IgD-negative memory B cell (primary cell): ENCODE measurements at regions not wholly inside any gene's neighbourhood (a gene's known extent, or its start where the extent isn't known, plus 50 kb on each side); places are given as distances from the start of the nearest gene placed in this dataset.

Experiments used
- H3K27ac Mint-ChIP-seq, 3 donors: one replicate each; pipeline ENCODE4 v1.8.0; 2020 to 2022; ENCODE audit warnings: mild to moderate bottlenecking in 3 of 3, mixed read lengths in 3 of 3, moderate library complexity in 1 of 3
- H3K27me3 Mint-ChIP-seq: one replicate; pipeline ENCODE4 v1.8.0; 2021; ENCODE audit warnings: mixed read lengths
- H3K36me3 Mint-ChIP-seq: one replicate; pipeline ENCODE4 v1.8.0; 2020; ENCODE audit warnings: mild to moderate bottlenecking, mixed read lengths
- H3K4me1 Mint-ChIP-seq, 3 donors: one replicate each; pipeline ENCODE4 v1.8.0; 2020 to 2022; ENCODE audit warnings: mixed read lengths in 3 of 3, mild to moderate bottlenecking in 1 of 3
- H3K4me3 Mint-ChIP-seq, 4 donors: one replicate each; pipeline ENCODE4 v1.8.0; 2020 to 2022; ENCODE audit warnings: mild to moderate bottlenecking in 4 of 4, mixed read lengths in 4 of 4, moderate library complexity in 3 of 4
- H3K9me3 Mint-ChIP-seq, 3 donors: one replicate each; pipeline ENCODE4 v1.8.0; 2020 to 2021; ENCODE audit warnings: mixed read lengths in 3 of 3, mild to moderate bottlenecking in 1 of 3

DNA sequence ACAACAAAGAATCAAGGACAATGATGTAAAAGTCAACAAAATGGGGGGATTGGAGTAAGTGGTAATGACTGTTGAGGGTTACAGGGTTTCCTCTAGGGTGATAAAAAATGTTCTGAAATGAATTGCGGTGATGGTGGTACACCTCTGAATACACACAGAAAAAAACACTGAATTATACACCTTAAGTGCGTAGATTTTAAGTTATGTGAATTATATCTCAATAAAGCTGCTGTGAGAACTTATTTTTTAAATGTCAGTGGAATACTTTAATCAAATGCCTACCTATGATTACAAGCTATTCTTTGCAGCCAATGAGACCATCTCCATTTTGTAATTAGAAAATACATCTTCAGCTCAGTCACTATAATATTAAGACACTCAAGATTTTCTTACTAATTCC is 53.5 kb downstream of the ZNF608 start:
- Mint-ChIP-seq H3K9me3 (peaks cover 0 to 3% (median 0%) of the 10 kb centered on the region in 3 donors), H3K27me3 (no peaks in the 10 kb centered on the region), H3K27ac (peak overlapping the region in 1 of 3 donors; percentile 21), H3K4me1 (peaks cover 0 to 5% (median 3%) of the 10 kb centered on the region in 3 donors), H3K4me3 (no peak overlapping the region), H3K36me3 (no peaks in the 10 kb centered on the region)

- Mint-ChIP-seq H3K4me1 (peaks cover 0 to 5% (median 3%) of the 10 kb centered on the region in 3 donors), H3K4me3 (no peak overlapping the region), H3K9me3 (peaks cover 0 to 3% (median 0%) of the 10 kb centered on the region in 3 donors), H3K27ac (no peak overlapping the region), H3K27me3 (peaks cover 2% of the 10 kb centered on the region), H3K36me3 (peaks cover 3% of the 10 kb centered on the region)
Observed at GRCh38 chr5:124692324-124692723, 54.1 kb downstream of the ZNF608 start.

DNA sequence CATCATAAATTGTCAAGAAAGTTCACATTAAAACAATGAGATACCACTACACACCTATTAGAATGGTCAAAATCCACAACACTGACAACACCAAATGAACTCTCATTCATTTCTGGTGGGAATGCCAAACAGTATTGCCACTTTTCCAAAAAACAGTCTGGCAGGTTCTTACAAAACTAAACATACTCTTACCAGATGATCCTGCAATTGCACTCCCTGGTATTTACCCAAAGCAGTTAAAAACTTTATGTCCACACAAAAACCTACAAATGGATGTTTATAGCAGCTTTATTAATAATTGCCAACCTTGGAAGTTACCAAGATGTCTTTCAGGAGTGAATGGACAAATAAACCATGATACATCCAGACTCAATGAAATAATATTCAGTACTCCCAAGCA is 56.8 kb downstream of the ZNF608 start:
- Mint-ChIP-seq H3K27me3 (peaks cover 3% of the 10 kb centered on the region), H3K4me3 (no peak overlapping the region), H3K4me1 (peaks cover 2 to 5% (median 3%) of the 10 kb centered on the region in 3 donors), H3K36me3 (peaks cover 5% of the 10 kb centered on the region), H3K9me3 (no peaks in the 10 kb centered on the region), H3K27ac (no peak overlapping the region)

- Mint-ChIP-seq H3K4me3 (no peak overlapping the region), H3K4me1 (peaks cover 2 to 3% (median 3%) of the 10 kb centered on the region in 3 donors), H3K27me3 (peaks cover 3% of the 10 kb centered on the region), H3K9me3 (no peaks in the 10 kb centered on the region), H3K27ac (no peak overlapping the region), H3K36me3 (peaks cover 11% of the 10 kb centered on the region)
Observed at GRCh38 chr5:124686239-124687004, 60.0 kb downstream of the ZNF608 start.

- peaks cover 2 to 8% (median 3%) of the 10 kb centered on the region in 3 donors for H3K4me1 Mint-ChIP-seq
- no peak overlapping the region for H3K4me3 Mint-ChIP-seq
- H3K27ac Mint-ChIP-seq, result no peak overlapping the region
- H3K36me3 Mint-ChIP-seq, result peaks cover 12% of the 10 kb centered on the region
- H3K27me3 Mint-ChIP-seq, result peaks cover 3% of the 10 kb centered on the region
- H3K9me3 Mint-ChIP-seq, result no peaks in the 10 kb centered on the region
Observed at GRCh38 chr5:124685404-124685930, 61.0 kb downstream of the ZNF608 start.

GRCh38 chr5:124683917-124684555 is 62.4 kb downstream of the ZNF608 start:
- Mint-ChIP-seq H3K36me3 (peaks cover 12% of the 10 kb centered on the region), H3K4me3 (no peak overlapping the region), H3K4me1 (peaks cover 2 to 9% (median 8%) of the 10 kb centered on the region in 3 donors), H3K9me3 (no peaks in the 10 kb centered on the region), H3K27ac (no peak overlapping the region), H3K27me3 (peaks cover 3% of the 10 kb centered on the region)

GRCh38 chr5:124679578-124680199 is 66.8 kb downstream of the ZNF608 start:
- Mint-ChIP-seq H3K4me1 (peaks cover 2 to 6% (median 6%) of the 10 kb centered on the region in 3 donors), H3K4me3 (no peak overlapping the region), H3K27me3 (no peaks in the 10 kb centered on the region), H3K9me3 (no peaks in the 10 kb centered on the region), H3K36me3 (peaks cover 7% of the 10 kb centered on the region), H3K27ac (no peak overlapping the region)

GRCh38 chr5:124678922-124679519 is 67.4 kb downstream of the ZNF608 start:
- no peaks in the 10 kb centered on the region for H3K27me3 Mint-ChIP-seq
- no peaks in the 10 kb centered on the region for H3K9me3 Mint-ChIP-seq
- H3K4me1 Mint-ChIP-seq, result peaks cover 2 to 6% (median 5%) of the 10 kb centered on the region in 3 donors
- no peak overlapping the region for H3K27ac Mint-ChIP-seq
- peaks cover 7% of the 10 kb centered on the region for H3K36me3 Mint-ChIP-seq
- no peak overlapping the region for H3K4me3 Mint-ChIP-seq

- Mint-ChIP-seq H3K4me1 (peaks cover 2 to 6% (median 5%) of the 10 kb centered on the region in 3 donors), H3K36me3 (peaks cover 7% of the 10 kb centered on the region), H3K27me3 (no peaks in the 10 kb centered on the region), H3K4me3 (no peak overlapping the region), H3K27ac (no peak overlapping the region), H3K9me3 (no peaks in the 10 kb centered on the region)
Observed at GRCh38 chr5:124678468-124678867, 68.0 kb downstream of the ZNF608 start.

DNA sequence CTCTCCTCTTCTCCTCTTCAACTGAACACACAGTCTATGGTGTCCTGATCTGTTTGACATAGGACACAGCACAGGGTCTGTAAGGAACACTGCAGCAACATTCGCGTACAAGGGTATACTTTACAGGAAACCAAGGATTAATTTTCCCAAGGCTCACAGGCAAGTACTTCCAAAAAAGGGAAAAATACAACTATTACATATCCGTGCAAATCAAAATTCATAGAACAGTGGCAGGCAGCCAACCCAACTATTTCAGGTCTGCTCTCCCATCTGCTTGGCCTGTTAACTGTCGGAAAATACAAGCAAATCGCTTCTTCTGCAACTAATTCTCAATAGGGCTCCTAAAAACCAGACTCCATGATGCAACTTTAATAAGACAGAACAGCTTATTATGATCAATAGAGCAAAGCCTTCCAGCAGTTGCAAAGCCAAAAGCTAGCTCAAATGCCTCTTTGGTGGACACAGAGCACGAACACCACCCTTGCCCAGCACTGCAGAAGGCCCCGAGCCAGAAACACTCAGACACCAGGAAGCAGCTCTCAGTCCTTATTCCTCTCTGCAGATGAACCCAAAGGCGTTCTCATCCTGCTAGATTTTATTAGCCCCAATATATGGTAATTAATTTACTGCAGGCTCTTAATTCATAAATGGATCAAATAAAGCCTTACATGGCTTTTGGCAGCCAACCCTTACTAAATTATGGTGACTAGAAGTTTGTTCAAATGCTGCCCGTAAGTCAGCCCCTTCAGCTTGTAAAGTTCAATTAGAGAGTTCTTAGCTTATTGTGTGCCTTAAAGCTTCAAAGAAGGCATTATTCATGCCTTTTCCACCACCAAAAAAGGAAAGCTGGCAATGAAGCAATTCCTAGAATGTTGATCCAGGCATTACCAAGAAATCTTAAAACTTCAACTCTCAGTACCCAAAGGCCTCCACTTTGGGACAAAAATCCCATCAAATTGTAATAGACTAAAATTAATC is 68.8 kb downstream of the ZNF608 start:
- no peaks in the 10 kb centered on the region for H3K9me3 Mint-ChIP-seq
- no peak overlapping the region for H3K4me3 Mint-ChIP-seq
- peaks cover 4% of the 10 kb centered on the region for H3K36me3 Mint-ChIP-seq
- H3K27ac Mint-ChIP-seq, result no peak overlapping the region
- peaks cover 2 to 6% (median 5%) of the 10 kb centered on the region in 3 donors for H3K4me1 Mint-ChIP-seq
- H3K27me3 Mint-ChIP-seq, result no peaks in the 10 kb centered on the region

- Mint-ChIP-seq H3K36me3 (peaks cover 2% of the 10 kb centered on the region), H3K27ac (no peak overlapping the region), H3K9me3 (no peaks in the 10 kb centered on the region), H3K27me3 (no peaks in the 10 kb centered on the region), H3K4me3 (no peak overlapping the region), H3K4me1 (peaks cover 0 to 13% (median 5%) of the 10 kb centered on the region in 3 donors)
Observed at GRCh38 chr5:124675931-124676846, 70.2 kb downstream of the ZNF608 start.

DNA sequence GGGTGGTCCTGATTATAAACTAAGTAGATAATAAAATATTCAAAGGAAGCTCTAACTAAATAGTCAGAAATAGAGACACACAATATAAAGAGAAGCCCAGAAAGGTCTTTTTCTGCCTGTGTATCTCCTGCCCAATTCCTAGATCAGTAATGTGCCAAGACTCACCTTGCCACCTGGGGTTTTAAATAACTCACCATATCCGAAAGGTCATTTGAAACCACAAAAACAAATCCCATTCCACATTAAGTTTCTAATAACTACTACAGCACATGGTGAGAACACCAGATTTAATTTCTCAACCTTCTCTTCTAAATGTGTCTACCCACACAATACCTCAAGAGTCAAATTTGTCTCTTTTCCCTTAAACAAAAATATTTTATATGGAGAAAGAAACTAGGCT is 75.2 kb downstream of the ZNF608 start:
- peaks cover 2% of the 10 kb centered on the region for H3K27me3 Mint-ChIP-seq
- peaks cover 2% of the 10 kb centered on the region for H3K36me3 Mint-ChIP-seq
- peaks cover 0 to 7% (median 5%) of the 10 kb centered on the region in 3 donors for H3K4me1 Mint-ChIP-seq
- no peak overlapping the region for H3K27ac Mint-ChIP-seq
- no peak overlapping the region for H3K4me3 Mint-ChIP-seq
- no peaks in the 10 kb centered on the region for H3K9me3 Mint-ChIP-seq

DNA sequence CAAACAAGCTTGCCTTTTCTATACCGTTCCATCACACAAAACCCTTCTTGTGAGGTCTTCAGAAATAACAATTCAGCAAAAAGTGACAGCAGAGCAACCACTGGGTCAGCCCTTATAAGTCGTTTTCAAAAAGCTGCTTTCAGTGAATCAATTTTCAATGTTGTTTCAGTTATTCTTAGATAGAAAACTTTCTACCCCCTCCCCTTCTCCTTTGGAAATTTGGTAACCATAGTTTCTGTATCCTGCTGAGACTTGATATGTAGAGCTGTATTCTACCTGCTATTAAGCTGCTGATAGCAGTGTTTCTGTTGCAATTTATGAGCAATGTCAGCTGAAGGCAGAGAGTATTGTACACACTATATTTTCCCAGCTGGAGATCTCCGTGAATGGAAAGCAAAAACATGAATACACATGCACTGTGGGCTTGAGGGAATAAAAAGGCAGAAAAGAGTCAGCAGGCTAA is 75.7 kb downstream of the ZNF608 start:
- Mint-ChIP-seq H3K9me3 (no peaks in the 10 kb centered on the region), H3K4me1 (peaks cover 0 to 7% (median 5%) of the 10 kb centered on the region in 3 donors), H3K36me3 (peaks cover 2% of the 10 kb centered on the region)

More for the DNA sequence above, 75.7 kb downstream of the ZNF608 start:
- no peak overlapping the region for H3K4me3 Mint-ChIP-seq
- H3K27me3 Mint-ChIP-seq, result peaks cover 2% of the 10 kb centered on the region
- H3K27ac Mint-ChIP-seq, result no peak overlapping the region
